ENCODE measurements at regions not wholly inside any gene's neighbourhood (a gene's known extent, or its start where the extent isn't known, plus 50 kb on each side); places are given as distances from the start of the nearest gene placed in this dataset.

DNA sequence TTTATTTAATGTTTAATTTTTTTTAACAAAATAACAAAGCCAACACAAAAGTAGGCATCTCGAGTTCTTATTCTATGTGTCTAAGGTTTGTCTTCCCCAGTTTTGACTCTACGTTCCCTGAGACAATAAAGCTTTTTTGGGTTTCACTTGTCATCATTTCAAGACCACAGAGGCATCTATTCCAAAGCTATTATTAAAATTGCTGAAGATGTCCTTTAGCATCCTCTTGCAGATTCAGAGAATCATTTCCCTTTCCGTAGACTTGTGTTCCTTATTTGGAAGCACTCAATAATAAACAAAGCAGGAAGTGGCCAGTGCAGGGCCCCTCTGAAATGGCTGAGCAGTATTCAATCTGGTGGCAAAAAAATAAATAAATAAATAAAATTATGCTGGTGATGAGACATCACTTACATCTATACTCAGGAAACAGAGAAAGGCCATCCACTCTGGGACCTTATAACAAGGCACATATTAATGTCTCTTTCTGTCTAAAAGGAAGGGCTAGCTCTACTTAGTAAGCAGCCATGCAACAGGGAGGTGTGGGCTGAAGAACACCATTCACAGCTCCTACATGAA, 362.3 kb downstream of the WDR72 start:
- DNase-seq, result no peak

DNA sequence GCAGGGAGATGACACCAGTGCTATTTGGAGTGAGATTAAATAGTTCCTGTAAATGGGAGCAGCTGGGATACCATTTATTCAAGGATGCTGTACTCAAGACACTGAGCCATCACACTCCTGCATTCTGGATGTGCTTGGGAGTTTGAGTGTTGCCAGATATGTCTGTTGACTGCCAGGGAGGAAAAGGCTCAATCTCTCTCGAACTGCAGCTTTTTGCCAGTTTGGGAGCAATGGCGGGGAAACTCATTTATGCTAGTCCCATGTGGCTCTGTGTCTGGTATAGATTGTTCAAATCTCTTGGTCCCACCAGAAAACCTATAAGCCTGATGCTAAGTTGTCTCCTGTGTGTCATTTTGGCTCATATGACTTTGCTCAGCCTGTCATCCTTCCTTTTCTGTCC, 363.6 kb downstream of the WDR72 start:
- DNase-seq, result no peak

DNA sequence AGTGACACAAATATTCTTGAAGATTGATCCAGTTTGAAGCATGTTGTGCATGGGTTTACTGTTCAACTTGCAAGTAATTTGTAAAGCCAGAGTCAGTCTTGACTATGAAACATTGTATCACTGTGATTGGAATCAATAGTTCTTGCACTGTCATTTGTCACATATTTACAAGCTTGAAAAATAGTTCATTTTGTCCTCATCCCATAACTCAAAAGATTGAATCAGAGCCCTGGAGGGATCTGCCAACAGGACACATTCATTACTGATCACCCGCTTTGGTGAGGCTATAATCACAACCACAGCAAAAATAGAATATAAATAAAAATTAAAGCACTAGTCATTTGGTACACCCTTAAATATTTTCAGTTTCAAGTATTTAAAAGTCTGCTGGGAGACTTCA, 368.9 kb downstream of the WDR72 start:
- no peak for DNase-seq

DNA sequence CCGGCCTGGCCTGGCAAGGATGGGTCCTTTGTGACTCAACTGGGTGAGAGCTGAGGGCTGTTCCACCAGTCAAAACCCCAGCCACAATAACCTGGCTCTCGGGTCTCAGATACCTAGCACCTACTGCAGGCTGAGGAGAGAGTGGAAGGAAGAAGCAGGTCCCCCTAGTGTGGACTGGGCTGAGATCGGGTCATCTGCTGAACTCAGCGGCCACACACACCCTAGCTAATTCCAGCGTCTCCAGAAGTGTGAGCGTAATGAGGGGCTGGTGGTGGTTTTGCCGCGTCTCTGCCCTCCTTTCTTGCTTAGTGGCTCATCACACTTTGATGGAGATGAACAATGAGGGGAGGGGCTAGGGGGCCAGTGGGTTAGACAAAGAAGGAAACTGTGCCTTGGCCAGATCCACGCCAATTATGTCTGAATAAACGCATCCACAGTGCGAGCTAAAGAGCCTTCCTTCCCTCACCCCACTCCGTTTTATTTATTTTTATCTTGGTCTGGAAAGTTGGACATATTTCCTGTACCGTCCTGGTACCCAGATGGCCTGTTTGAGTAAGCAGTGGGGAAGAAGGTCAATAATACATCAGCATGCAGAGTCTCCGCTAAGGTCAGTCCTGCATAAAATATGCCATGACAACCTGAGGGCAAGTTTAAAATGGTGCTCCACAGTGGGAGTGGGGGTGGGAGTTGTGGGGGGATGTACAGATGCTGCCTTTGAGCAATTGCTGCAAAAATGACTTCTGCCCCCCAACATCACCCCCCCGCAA, 370.0 kb downstream of the WDR72 start:
- no peak for DNase-seq

DNA sequence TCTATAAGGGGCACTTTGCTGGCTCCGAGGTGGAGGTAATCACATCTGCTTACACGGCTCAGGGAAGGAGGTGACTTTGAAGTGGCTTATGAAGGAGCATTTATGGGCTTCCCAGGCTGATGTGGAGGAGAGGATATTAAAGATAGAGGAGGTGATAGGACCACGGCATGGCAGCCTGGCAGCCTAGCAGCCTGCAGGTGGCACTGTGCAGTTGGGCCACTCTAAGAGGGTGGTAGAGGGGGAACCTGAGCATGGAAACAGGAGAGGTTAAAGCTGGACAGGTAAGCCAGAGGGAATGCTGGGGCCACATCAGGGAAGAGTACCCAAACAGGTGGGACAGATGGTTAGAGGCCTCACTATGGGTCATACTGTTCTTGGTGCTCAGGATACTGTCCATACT, 375.0 kb downstream of the WDR72 start:
- DNase-seq, result no peak

DNA sequence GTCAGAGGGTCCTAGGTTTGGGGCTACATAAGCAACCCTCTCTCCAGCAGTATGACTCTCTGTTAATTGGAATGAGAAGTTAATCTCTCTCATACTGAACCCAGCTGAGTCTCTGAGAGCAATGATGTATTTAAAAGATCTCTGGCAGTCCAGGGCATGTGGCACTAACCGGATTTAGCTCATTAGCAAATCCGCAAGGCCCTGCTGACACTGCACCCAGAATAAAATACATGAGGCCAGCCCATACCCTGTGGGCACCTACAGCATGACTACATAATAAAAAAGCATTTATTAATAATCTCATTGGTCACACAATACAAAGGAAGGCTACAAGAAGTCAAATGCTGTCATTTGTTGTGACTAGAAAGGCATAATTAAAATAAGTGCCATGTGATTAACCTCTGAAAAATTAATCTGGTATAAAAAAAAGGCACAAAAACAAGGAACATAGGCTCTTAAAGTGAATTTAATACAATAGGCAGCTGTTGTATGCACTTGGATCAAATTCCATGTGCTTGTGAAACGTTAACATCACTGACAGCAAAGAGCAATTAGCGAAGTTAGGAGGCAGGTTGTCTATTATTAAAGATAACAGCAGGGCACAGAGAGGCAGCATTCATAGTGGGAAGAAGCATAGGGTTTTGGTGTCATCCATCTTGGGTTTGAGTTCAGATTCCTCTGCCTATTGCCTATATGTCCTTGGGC, 381.2 kb downstream of the WDR72 start:
- no peak for DNase-seq

DNA sequence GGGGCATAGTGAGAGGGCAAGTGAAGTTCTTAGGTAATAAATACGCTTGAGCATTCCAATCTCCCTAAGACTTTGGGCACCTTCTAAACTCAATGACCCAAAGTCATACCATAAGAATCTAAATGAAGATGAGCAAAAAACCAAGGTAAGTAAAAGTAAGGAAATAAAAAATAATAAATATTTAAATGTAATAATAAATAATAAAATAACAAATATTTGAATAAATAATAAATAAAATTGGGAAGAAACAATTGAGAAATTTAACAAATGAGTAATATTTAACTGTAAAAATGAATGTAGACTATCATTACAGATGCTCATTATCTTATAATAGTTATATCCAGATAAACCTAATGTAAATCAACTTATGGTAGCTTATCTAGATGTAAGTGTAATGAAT, 391.7 kb downstream of the WDR72 start:
- DNase-seq, result no peak

DNA sequence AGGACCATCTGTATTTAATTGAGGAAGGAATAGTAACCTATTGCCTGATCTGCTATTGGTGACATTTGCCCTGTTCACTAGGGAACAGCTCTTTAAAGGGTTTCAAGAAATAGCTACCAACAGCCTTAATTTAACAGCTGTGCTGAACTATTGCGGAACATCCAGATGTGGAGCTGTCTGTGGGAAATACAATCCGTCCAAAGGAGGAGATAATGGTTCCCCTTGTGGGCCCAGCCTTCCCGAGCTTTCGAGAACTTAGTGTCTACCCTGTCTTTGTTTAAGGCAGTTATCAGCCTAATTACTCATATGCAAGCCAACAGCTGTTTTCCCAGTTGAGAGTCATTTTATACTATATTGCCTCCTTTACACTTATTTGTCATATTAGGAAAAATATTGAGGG, 398.6 kb downstream of the WDR72 start:
- DNase-seq, result no peak

DNA sequence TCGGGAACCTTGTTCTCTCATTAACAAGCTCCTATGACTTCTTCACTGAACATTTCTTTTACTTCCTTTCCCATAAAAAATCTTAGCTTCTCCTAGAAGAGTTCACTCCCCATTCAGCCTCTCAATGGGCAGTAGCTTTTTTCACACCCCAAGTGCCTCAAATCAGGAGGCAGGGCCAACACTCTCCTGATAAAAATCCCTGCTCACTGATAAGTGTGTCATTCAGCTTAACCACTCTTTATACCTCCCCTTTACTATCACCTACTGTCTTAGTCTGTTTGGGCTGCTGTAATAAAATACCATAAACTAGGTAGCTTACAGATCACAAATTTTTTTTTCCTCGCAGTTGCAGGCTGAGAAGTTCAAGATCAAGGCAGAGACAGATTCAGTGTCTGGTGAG, 400.4 kb downstream of the WDR72 start:
- DNase-seq, result no peak

DNA sequence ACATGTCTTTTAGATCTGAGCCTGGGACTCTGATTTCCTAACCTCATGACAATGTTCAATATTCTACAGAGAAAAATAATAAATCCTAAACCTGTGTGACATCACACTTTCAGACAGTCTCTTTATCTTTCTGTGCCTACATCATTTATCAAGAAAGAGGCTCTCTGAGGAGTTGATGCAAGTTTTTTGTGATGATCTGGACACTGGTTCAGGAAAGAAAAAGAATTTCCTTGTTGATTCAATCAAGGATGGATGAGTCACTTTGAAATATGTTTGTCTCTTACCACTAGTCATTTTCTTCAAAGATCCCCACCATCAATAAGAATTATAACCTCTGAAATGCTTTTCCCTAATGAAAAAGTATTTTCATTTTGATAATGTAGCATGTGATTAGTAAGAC, 404.6 kb downstream of the WDR72 start:
- no peak for DNase-seq

DNA sequence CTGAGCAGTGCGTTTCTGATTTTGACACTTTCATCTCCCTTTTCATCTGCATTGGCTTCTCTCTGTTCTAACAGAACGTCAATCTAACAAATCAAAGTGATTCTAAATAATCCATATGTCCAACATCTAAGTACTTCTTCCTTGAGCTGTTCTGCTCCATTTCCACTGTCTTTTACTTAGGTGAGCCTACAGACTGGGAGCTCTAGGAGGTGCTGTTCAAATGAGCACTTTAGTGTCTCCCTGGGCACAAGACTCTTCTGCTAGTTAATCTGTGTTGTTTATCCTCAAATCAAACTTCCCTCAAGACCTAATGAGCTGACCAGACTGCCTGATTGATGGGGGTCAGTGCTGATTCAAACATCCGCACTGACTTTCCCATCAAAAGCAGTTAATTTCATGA, 408.1 kb downstream of the WDR72 start:
- no peak for DNase-seq

DNA sequence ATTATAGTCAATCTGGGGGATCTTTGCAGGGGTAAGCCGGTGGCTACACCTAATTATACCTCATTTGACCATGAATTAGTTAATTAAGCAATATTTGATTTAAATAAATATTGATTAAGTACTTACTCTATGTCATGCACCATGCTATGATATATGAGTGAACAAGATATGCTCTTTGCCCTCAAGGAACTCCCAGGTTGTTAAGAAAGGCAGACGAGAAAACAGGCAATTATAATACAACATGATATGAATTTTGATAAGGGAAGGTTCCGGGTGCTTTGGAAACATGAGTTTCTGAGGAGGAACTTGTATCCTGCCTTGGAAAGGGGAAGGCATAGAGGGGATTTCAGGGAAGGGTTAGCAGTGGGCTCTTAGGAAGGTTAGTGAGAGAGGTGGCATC, 412.9 kb downstream of the WDR72 start:
- DNase-seq, result no peak

DNA sequence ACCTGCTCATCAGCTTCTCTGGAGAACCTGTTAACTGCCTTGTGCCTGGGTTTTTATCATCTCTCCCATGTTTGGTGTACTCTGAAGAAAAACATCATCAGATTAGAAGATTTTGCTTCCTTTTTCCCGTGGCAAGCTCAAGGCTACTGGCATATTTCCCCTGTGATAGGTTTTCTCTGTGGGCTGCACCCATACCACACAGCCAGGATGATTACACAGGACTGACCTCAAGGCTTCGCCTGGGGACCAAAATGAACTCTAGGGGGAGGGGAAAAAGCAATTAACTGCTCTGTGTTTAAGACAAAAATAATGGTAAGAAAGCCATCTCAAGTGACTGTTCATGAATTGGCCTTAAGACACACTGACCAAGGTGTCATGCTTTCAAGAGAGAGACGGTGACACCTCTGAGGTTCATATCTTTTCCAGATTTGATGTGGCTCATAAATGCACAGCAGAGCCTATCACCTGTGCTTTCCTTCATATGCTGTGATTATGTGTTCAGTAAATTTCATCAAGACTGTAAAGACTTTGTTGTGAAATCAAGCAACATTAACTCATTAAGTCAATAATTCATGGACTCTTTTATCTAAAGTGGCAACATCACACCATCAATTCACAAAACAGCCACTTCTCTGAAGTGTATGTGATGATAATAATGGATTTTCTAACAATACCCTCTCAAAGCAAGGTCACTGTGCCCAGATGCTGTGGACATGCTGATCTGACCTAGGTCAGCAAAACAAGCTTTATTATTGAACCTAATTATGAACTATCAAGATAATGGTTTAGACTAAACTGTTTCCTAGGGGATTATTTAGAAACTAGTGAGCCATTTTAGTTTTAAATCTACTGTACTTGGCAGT, 427.9 kb downstream of the WDR72 start:
- DNase-seq, result no peak

DNA sequence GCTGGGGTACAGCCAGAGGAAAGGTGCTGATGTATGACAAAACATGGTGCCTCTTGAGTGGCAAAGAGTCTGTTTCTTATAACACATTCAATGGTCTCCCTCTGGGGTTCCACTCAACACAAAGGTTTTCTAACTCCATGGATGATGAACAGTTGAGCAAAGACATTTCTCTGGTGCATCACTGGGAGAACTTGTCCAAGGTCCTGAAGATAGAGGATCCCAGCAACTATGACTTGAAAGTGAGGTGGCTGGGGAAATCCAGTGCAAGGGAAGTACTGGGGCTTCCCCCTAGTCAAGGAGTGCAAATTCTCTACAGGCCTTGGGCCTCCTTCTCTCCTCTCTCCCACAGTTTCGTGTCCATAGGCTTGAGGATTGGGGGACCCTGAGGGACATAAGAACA, 431.1 kb downstream of the WDR72 start:
- no peak for DNase-seq

DNA sequence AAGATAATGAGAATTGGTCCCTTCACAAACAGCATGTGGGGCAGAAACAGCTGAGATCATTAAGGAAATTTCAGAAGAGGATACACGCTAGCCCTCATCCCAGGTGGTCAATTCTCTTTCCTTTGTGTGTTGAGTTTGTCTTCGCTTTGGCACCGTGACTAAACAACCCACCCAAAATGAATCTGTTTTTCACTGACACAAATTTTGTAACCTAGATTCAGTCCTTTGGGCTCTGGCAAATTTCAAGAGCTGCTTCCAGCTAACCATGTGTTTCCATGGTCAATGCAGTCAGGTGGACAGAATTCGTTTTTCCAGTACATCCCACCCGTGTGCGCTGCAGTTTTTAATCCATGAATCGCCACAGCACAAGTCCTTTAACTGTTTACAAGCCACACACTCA, 435.4 kb downstream of the WDR72 start:
- no peak for DNase-seq

DNA sequence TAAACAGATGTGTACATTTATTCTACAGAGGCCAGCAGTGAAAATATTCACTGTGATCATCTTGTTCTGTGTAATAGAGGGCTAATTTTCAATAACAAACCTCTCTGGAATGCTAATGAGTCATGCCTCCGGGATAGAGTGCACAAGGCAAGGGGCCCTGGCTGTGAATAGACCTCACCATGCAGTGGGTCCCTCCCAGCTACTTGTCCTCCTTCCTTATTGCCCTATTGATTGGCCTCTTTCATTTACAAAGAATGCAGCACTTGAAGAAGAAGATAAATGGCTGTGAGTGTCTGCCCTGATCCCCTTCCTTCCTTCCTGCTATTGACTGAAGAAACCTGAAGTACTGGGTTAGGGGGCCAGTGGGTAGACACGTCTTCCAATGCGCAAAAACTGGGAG, 436.3 kb downstream of the WDR72 start:
- no peak for DNase-seq

DNA sequence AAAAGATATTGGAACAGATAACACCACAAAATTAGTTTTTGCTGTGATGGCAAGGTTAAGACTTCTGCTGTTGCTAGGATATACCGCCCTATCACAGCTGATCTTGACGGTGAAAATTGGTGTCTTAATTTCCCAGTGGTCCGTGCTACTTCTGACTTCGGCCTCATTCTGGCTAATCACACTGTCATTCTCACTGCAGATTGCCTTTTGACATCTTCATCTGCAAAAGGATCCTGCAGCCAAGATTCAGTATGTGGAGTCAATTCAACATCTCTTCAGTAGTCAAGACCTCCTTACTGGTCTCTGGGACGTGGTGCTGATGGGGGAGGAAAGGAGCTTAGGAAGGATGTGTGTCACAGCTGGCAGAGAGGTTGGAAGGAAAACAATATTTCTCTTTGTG, 438.6 kb downstream of the WDR72 start:
- no peak for DNase-seq

DNA sequence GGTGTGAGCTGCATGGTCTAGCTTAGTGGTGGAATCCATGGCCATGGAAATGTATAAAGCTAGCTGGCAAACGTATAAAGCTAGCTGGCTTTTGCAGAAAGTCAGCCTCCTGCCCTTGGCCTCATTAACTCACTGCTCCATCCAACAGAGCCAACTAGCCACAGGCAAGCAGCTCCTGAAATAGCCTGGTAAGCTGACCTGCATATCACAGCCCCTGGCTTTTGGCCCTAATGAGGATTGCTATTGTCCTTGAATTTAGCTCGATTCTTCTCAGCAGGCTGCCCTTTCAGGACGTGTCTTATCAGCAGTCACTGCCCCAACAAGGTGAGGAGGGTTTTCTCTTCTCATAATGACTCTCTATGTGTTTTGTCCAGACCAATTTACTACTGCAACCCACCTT, 446.8 kb downstream of the WDR72 start:
- no peak for DNase-seq

DNA sequence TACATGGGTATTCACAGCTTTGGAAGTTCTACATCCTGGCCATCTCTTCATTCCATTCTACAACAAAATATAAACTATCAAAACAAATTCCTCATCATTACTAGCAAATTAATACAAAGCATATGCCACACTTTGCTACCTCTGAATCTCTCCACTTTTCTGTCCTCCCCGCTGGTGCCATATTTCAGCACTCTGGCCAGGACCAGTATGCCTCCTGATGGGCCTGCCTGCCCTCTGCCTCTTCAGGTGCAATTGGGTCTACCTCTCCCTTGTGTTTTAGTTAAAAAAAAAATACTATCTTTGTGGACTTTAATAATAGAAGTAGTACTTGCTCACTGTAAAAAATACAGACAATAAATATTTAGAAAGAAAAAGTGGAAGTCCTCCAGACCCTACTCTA, 448.8 kb downstream of the WDR72 start:
- DNase-seq, result no peak

DNA sequence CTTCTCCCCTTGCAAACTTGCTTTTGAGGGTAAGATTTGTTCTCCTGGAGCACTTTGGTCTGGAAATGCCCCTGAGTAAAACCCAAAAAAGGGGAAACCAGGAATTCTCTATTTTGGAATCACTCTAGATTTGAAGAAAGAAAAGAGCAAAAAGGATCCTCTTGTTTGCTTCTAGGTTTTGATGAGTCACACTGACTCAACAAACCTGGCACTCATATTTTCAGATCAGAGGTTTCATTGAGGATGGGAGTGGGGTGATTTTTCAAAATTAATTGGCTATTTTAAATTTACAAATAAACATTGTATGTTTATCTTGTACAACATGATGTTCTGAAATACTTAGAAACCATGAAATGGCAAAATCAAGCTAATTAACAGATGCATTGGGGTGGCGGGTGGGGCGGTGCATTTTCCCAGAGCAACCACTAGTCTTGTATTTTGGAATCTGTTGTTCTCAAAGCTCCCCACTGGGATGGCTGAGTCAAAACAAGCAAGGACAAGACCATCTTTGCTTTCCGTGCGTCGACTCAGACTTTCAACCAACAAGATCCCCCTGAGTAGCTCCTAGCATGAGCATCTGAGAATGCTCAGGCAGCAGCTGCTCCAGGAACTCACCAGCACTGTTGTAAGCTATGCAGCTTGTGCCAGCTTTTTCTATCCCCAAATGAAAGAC, 451.4 kb downstream of the WDR72 start:
- DNase-seq, result no peak

DNA sequence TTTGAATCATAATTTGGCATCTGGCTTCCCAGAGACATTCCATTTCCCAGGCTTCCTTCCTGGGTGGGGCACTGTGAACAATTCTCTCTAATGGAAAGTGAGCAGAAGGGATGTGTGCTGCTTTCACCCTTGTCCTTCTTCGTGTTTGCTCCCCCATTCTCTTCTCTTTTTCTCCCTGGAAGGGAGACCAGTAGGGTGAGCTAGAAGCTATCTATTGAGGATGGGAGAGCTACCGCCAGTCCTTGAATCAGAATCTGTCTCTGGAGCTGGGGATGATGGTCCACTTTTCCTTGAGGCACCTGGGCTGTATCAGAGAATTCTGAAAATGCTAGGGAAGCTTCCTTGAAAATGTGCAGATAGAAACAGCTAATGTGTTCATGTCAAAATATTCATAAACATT, 453.9 kb downstream of the WDR72 start:
- DNase-seq, result no peak

DNA sequence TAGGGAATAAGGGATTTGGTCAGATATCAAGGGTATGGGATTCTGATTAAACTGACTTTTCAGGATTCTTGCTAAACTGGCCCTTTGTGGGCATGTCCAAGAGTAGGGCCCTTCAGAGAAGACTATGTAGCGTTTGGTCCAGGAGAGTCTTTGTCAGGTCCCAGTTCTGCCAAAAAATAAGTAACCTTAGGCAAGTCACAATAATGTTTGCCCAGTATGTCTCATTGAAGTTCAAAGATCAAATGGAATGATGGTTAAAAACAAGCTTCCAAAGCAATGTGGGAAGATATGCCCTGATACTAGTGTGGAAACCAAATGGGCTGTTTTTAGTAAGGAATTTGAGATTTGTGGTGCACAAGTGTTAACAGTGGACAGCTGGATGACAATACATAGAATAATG, 454.4 kb downstream of the WDR72 start:
- DNase-seq, result no peak

DNA sequence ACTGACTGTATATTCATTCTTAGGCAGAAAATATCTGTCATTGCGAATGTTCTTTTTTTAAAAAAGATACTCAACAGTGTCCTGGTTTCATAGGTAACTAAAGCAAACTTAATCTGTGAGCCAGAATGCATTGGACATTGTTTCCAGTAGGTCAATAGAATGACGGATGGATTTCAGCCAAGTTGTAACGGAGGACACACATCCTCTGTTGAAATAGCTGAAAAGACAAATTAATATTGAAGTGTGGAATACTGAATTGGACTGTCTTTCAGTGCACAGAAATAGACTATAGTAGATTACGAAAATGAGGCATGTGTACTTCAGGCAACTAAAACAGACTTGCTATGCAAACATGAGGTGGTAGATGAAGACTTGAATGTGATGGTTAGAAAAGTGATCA, 461.6 kb downstream of the WDR72 start:
- no peak for DNase-seq
